OCI-LY1 (cell line): ENCODE measurements at regions not wholly inside any gene's neighbourhood (a gene's known extent, or its start where the extent isn't known, plus 50 kb on each side); places are given as distances from the start of the nearest gene placed in this dataset.

Source experiments
- CTCF ChIP-seq: fragments of 200-600 bp; sonication (generic), shearing (Covaris generic); IDR thresholded peaks from 2 replicates; pipeline ENCODE4 v1.5.1; 2017; ENCODE audit warnings: mild to moderate bottlenecking, antibody characterized with exemption, low read length, moderate library complexity, mixed read lengths
- EZH2 ChIP-seq: fragments of 200-600 bp; sonication (generic), shearing (Covaris generic); IDR thresholded peaks from 2 replicates; pipeline ENCODE4 v1.8.0; 2017; ENCODE audit warnings: borderline replicate concordance, mixed run types, mild to moderate bottlenecking, antibody characterized with exemption, low read length, moderate library complexity, mixed read lengths

DNA sequence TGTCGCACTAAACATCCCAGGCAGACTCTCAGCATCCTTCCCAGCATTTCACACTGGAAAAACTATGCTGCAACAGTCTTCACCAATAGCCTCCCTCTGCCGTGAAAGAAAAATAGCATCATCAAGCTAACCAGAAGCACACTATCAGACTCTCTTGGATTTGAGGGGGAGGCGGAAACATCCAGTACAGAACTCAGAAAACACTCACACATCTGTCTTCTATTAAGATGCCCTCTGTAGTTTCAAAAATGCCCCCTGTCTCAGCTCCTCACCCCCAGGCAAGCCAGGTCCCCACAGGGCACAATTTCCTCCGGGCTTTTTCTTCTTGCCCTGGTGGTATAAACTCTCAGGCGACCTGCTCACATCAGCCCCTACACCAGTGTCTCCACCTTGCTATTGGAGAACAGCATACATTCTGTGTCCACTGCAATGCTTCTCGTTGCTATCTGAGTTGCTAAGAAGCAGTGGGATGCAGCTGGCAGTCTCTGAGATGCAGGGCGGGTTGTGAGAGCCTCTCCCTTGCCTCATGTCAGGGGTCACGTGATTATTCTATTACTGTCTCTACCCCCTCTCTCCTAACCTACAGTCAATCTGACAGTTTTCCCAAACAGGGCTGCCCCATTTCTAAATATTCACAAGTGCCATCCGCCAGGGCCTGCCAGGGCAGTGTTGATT lies 189.9 kb downstream of the INO80D start:
- TF ChIP-seq CTCF: no peak
- no peak for TF ChIP-seq EZH2
